HG02981 (cell line): ENCODE measurements at regions not wholly inside any gene's neighbourhood (a gene's known extent, or its start where the extent isn't known, plus 50 kb on each side); places are given as distances from the start of the nearest gene placed in this dataset.

ENCODE experiments used
- ATAC-seq: cut with Tn5 transposase; IDR thresholded peaks from one replicate; pipeline ENCODE4 v1.9.1; 2021; ENCODE audit warnings: mild to moderate bottlenecking, moderate library complexity; ENCODE audit not compliant: unreplicated experiment

DNA sequence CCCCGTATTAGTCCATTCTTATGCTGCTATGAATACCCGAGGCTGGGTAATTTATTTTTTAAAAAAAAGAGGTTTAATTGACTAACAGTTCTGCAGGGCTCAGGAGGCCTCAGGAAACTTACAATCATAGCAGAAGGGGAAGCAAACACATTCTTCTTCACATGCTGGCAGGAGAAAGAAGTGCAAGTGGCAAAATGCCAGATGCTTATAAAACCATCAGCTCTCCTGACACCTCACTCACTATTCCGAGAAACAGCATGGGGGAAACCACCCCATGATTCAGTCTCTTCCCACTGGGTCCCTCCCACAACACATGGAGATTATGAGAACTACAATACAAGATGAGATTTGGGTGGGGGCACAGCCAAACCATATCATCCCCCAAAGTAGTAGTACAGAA, 2148.5 kb upstream of the PIK3C3 start:
- ATAC-seq: no peak

- no peak for ATAC-seq
Measured at GRCh38 chr18:39805218-39805617, 2149.8 kb upstream of the PIK3C3 start.

DNA sequence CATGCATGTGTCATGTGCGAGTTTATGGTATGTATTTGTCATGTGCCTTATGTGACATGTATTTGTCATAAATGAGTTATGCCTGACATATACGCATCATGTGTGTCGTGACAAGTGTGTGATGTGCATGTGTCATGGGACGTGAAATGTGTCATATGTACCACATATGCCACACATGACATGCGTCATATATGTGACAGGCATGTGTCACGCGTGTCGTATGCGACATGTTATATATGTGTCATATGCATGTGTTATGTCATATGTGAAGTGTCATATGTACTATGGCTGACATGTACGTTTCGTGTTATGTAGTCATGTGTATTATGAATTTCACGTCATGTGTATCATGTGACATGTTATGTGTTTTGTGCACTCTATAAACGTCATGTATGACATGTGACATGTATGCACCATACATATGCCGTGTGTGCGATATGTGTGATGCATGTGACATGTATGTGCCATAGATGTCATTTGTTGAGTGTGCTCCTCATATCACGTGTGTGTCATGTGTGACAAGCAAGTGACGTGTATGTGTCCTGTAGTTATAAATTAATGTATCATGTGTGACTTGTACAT, 2152.3 kb upstream of the PIK3C3 start:
- ATAC-seq: no peak

- ATAC-seq: no peak
Measured at GRCh38 chr18:39801848-39802247, 2153.2 kb upstream of the PIK3C3 start.

GRCh38 chr18:39801010-39801409, 2154.0 kb upstream of the PIK3C3 start:
- no peak for ATAC-seq

DNA sequence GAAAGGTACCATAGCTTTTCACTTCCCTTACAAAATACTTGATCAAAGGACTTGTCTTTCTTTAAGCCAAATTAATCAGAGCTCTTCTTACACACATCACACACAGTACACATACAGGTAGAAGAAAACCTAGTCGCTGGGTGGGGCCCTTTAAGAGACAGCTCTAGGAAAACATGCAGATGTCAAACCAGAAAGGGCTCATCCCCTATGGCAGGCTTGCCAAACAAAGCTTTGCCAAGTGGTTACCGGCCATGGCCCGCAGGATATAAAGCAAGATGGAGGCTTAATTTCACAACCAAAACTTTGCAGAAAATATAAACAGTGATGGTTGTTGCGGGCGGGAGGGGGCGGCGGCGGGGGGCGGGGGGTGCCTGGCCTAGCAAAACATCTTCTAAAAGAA, 2156.0 kb upstream of the PIK3C3 start:
- ATAC-seq: no peak

GRCh38 chr18:39796393-39796792, 2158.6 kb upstream of the PIK3C3 start:
- ATAC-seq: no peak

DNA sequence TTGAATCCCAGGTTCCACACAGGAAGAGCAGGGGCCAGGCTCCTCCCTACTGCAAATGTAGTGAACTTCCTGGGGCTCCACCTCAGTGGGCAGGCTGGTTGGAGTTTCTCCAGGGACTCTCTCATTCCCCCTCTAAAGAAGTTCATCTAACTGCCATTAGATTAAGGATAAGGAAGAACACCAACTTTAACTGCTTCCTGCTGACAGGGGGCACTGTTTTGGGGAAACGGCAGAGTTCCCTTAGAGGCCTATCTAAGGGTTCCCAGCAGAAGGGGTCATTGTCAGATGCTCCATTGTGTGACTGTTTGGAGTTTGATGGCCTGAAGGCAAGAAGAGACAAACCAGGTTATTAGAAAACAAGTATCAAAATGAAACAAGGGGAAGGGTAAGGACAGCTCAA, 2159.7 kb upstream of the PIK3C3 start:
- no peak for ATAC-seq

- no peak for ATAC-seq
Measured at GRCh38 chr18:39793609-39794008, 2161.4 kb upstream of the PIK3C3 start.

DNA sequence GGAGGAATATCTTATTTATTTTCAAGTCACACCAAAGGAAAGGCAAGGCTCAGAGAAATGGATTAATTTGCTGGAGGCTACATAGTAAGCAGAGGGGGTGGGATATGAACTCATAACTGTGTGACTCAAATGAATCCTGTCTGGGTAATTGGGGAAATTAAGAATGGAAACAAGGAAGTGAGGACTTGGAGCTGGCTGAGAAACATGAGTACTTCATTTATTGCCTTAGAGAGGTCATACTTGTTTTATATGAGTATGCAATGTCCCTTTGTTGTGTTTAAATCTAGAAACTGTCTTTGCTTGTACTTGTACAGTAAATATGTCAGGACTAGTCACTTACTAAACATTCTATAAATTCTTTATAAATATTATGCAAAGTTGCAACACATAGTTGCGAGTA, 2166.7 kb upstream of the PIK3C3 start:
- no peak for ATAC-seq

- ATAC-seq: no peak
Measured at GRCh38 chr18:39786477-39786876, 2168.6 kb upstream of the PIK3C3 start.

GRCh38 chr18:39784541-39784940, 2170.5 kb upstream of the PIK3C3 start:
- no peak for ATAC-seq

- no peak for ATAC-seq
Measured at GRCh38 chr18:39781565-39781964, 2173.5 kb upstream of the PIK3C3 start.

DNA sequence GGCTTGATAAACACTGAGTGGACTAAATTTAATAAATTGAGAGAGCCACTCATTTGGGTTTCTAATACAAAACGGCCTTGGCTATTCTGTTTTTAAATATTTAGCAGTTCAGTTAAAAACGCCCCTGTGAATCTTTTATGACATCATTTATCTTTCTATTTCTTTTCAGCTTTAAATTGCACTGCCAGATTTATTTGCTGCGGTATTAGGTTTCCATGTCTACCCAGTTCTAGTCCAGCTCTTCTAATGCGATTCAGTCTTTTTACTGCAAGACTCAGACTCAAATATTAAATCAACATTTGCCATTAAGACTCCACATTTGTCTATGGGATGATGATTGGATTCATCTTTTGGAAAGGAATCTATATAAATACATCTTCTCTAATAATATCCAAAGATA, 2174.3 kb upstream of the PIK3C3 start:
- no peak for ATAC-seq

GRCh38 chr18:39779926-39780325, 2175.1 kb upstream of the PIK3C3 start:
- no peak for ATAC-seq

- no peak for ATAC-seq
Measured at GRCh38 chr18:39776766-39777165, 2178.3 kb upstream of the PIK3C3 start.

DNA sequence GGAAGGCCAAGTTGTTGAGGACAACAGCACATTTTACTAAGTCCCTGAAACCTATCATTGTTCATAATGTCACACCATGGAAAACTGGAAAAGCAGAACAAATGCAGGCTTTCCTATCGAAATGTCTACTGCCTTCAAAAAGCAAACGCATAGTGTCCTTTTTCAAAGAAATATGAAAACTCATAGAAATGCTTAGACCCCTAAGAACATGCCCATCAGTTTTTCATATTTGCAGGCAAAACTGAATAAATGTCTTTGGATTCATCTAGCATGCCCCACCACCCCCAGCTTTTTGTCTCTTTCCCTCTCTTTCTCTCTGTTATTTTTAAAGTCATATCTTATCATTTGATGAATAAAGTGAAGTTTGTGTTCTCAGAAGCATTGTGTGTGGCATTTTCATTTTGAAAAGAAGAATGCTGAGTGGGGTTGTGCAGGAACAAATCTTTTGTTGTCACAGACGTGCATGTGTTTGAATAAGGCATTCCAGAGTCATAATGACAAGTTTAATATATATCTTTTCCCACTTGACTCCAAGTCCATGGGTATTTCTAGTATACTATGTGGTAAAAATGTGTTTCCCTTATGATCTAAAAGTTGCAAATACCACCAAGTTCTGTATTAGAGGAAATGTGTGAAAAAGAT, 2180.0 kb upstream of the PIK3C3 start:
- ATAC-seq: no peak

GRCh38 chr18:39773646-39774045, 2181.4 kb upstream of the PIK3C3 start:
- no peak for ATAC-seq

GRCh38 chr18:39772155-39772919, 2182.7 kb upstream of the PIK3C3 start:
- no peak for ATAC-seq

DNA sequence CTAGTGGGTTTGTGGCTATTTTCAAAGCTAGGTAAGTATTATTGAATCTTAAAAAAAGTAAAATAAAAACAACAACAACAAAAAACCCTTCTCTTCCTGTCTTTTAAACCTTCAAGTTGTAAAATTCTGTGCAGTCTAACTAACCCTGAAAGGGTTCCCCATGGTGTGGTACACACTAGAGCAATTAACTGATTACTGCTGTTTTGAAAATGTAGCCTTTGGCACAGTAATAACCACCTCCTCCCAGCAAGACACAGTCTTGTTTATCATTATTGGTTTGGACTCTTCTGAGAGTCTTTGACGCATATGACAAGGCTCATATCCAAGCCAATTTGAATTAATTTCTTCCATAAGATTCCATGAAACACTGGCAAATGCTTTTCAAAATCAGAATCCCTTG, 2184.6 kb upstream of the PIK3C3 start:
- no peak for ATAC-seq

DNA sequence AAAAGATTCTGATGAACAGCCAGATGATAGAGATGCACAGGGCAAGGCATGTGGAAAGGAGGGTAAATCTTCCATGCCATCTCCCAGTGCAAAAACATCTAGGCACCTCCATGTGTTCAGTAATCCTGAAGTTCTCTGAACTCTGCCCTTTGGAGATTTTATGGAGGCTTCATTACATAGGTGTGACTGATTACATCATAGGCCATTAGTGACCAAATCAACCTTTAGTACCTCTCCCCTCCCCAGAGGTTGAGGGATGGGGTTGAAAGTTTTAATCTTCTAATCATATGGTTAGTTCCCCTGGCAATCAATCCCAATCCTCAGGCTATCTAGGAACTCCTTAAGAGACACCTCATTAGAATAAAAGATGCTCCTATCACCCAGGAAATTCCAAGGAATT, 2190.2 kb upstream of the PIK3C3 start:
- ATAC-seq: no peak

GRCh38 chr18:39761273-39761672, 2193.8 kb upstream of the PIK3C3 start:
- no peak for ATAC-seq
